H9 (cell line): ENCODE measurements at regions not wholly inside any gene's neighbourhood (a gene's known extent, or its start where the extent isn't known, plus 50 kb on each side); places are given as distances from the start of the nearest gene placed in this dataset.

Experiments used
- DNase-seq: peaks from one replicate; pipeline ENCODE4 v3.0.0-alpha.2; 2017
- H2AFZ ChIP-seq: one replicate; pipeline ENCODE4 v1.6.1; 2013; ENCODE audit warnings: mild to moderate bottlenecking, low read length, control low read depth, moderate library complexity
- H2AK5ac ChIP-seq: 2 replicates; pipeline ENCODE4 v1.6.1; 2013; ENCODE audit warnings: low read length, control low read depth, mixed read lengths; ENCODE audit not compliant: insufficient read length
- H2BK120ac ChIP-seq: one replicate; pipeline ENCODE4 v1.6.1; 2013; ENCODE audit warnings: low read depth, mild to moderate bottlenecking, low read length, control low read depth, inconsistent platforms; ENCODE audit not compliant: poor library complexity, severe bottlenecking
- H2BK12ac ChIP-seq: 2 replicates; pipeline ENCODE4 v1.6.1; 2013; ENCODE audit warnings: low read length, control low read depth, mixed read lengths, low read depth; ENCODE audit not compliant: insufficient read length
- H2BK15ac ChIP-seq: 2 replicates; pipeline ENCODE4 v1.6.1; 2013; ENCODE audit warnings: low read depth, low read length, control low read depth
- H2BK20ac ChIP-seq: one replicate; pipeline ENCODE4 v1.6.1; 2013; ENCODE audit warnings: low read depth, mild to moderate bottlenecking, low read length, control low read depth, inconsistent platforms; ENCODE audit not compliant: poor library complexity, severe bottlenecking
- H2BK5ac ChIP-seq: 2 replicates; pipeline ENCODE4 v1.6.1; 2013; ENCODE audit warnings: low read length, control low read depth, mixed read lengths; ENCODE audit not compliant: insufficient read length
- H3K14ac ChIP-seq: 2 replicates; pipeline ENCODE4 v1.6.1; 2013; ENCODE audit warnings: low read length, control low read depth; ENCODE audit not compliant: insufficient read depth
- H3K18ac ChIP-seq: 2 replicates; pipeline ENCODE4 v1.6.1; 2013; ENCODE audit warnings: low read depth, mild to moderate bottlenecking, mixed read lengths, low read length, control low read depth; ENCODE audit not compliant: insufficient read length
- H3K23ac ChIP-seq: 2 replicates; pipeline ENCODE4 v1.6.1; 2013; ENCODE audit warnings: low read length, control low read depth, mixed read lengths, low read depth; ENCODE audit not compliant: insufficient read length
- H3K23me2 ChIP-seq: 2 replicates; pipeline ENCODE4 v1.6.1; 2013; ENCODE audit warnings: low read depth, mild to moderate bottlenecking, mixed read lengths, low read length, control low read depth; ENCODE audit not compliant: insufficient read length, poor library complexity, severe bottlenecking
- H3K27ac ChIP-seq: 2 replicates; pipeline ENCODE4 v1.5.1; 2013; ENCODE audit warnings: low read length, control low read depth, mixed read lengths, low read depth; ENCODE audit not compliant: insufficient read length
- H3K27me3 ChIP-seq: 2 replicates; pipeline ENCODE4 v1.6.1; 2013; ENCODE audit warnings: low read length, control low read depth, inconsistent platforms; ENCODE audit not compliant: insufficient read depth
- H3K4ac ChIP-seq: 2 replicates; pipeline ENCODE4 v1.6.1; 2013; ENCODE audit warnings: low read depth, mild to moderate bottlenecking, control low read depth, inconsistent platforms, low read length, moderate library complexity
- H3K4me1 ChIP-seq: 2 replicates; pipeline ENCODE4 v1.6.1; 2013; ENCODE audit warnings: low read length, control low read depth, inconsistent platforms; ENCODE audit not compliant: insufficient read depth
- H3K4me2 ChIP-seq: 2 replicates; pipeline ENCODE4 v1.6.1; 2013; ENCODE audit warnings: low read length, control low read depth, mixed read lengths; ENCODE audit not compliant: insufficient read length, insufficient read depth
- H3K56ac ChIP-seq: 2 replicates; pipeline ENCODE4 v1.6.1; 2013; ENCODE audit warnings: low read depth, mild to moderate bottlenecking, mixed read lengths, low read length, control low read depth; ENCODE audit not compliant: insufficient read length
- H3K79me1 ChIP-seq: 2 replicates; pipeline ENCODE4 v1.6.1; 2013; ENCODE audit warnings: low read depth, mild to moderate bottlenecking, moderate library complexity, low read length, control low read depth, inconsistent platforms; ENCODE audit not compliant: insufficient read depth, poor library complexity, severe bottlenecking
- H3K79me2 ChIP-seq: 2 replicates; pipeline ENCODE4 v1.6.1; 2013; ENCODE audit warnings: low read length, control low read depth, inconsistent platforms; ENCODE audit not compliant: insufficient read depth
- H3K9ac ChIP-seq: 2 replicates; pipeline ENCODE4 v1.6.1; 2013; ENCODE audit warnings: low read length, control low read depth, mixed read lengths; ENCODE audit not compliant: insufficient read length; ENCODE audit errors: extremely low read depth
- H3K9me3 ChIP-seq: one replicate; pipeline ENCODE4 v1.6.1; 2013; ENCODE audit warnings: low read depth, low read length, inconsistent platforms; ENCODE audit not compliant: control insufficient read depth
- H3T11ph ChIP-seq: one replicate; pipeline ENCODE4 v1.6.1; 2013; ENCODE audit warnings: mild to moderate bottlenecking, low read length, control low read depth, inconsistent platforms
- H4K20me1 ChIP-seq: one replicate; pipeline ENCODE4 v1.6.1; 2013; ENCODE audit not compliant: control insufficient read depth, insufficient read length, insufficient read depth
- H4K5ac ChIP-seq: 2 replicates; pipeline ENCODE4 v1.6.1; 2013; ENCODE audit warnings: low read depth, mild to moderate bottlenecking, mixed read lengths, low read length, control low read depth; ENCODE audit not compliant: insufficient read length
- H4K8ac ChIP-seq: replicated peaks from 2 replicates; pipeline ENCODE4 v1.6.1; 2013; ENCODE audit warnings: low read length, control low read depth, mixed read lengths, low read depth; ENCODE audit not compliant: insufficient read length
- H4K91ac ChIP-seq: 2 replicates; pipeline ENCODE4 v1.6.1; 2013; ENCODE audit warnings: low read depth, mild to moderate bottlenecking, moderate library complexity, mixed read lengths, low read length, control low read depth; ENCODE audit not compliant: insufficient read length
- H3K27ac Mint-ChIP-seq, 3 experiments: 2 replicates in 2 of 3; 3 replicates in 1 of 3; pipeline ENCODE4 v1.8.0; 2020 to 2021; ENCODE audit warnings: mixed read lengths in 3 of 3, mild to moderate bottlenecking in 1 of 3, moderate library complexity in 1 of 3
- H3K27me3 Mint-ChIP-seq: 2 replicates; pipeline ENCODE4 v1.8.0; 2021; ENCODE audit warnings: low read depth, mild to moderate bottlenecking, moderate library complexity, mixed read lengths
- H3K36me3 Mint-ChIP-seq, 3 experiments: 2 replicates in 2 of 3; 3 replicates in 1 of 3; pipeline ENCODE4 v1.8.0; 2020 to 2021; ENCODE audit warnings: low read depth in 3 of 3, mixed read lengths in 3 of 3; ENCODE audit not compliant: insufficient read depth in 1 of 3
- H3K4me1 Mint-ChIP-seq, 2 experiments: 2 replicates each; pipeline ENCODE4 v1.8.0; 2020; ENCODE audit warnings: mixed read lengths in 2 of 2
- H3K4me3 Mint-ChIP-seq, 2 experiments: 2 replicates in 1 of 2; 3 replicates in 1 of 2; pipeline ENCODE4 v1.8.0; 2020 to 2021; ENCODE audit warnings: mild to moderate bottlenecking in 2 of 2, mixed read lengths in 2 of 2, moderate library complexity in 1 of 2
- H3K9me3 Mint-ChIP-seq, 2 experiments: 2 replicates in 1 of 2; 3 replicates in 1 of 2; pipeline ENCODE4 v1.8.0; 2020; ENCODE audit warnings: mild to moderate bottlenecking in 2 of 2, mixed read lengths in 2 of 2, moderate library complexity in 1 of 2
- CTCF ChIP-seq: fragments of 200-600 bp; sonication (generic); conservative IDR thresholded peaks from 3 replicates; pipeline ENCODE4 v1.8.0; 2021; ENCODE audit warnings: antibody characterized with exemption, mild to moderate bottlenecking
- WGBS: extraction: QIAGEN DNeasy Blood & Tissue Kit; methylation state at CpG from one replicate; pipeline ENCODE4 v1.1.7; 2013; ENCODE audit warnings: missing lambda C conversion rate, low lambda C conversion rate, mixed read lengths; ENCODE audit not compliant: insufficient read length; ENCODE audit errors: extremely low coverage; 5-methylcytosine and 5-hydroxymethylcytosine counted together

- H3K4ac ChIP-seq: no peak overlapping the region
- H4K5ac ChIP-seq: no peak overlapping the region
- no peaks in the 10 kb centered on the region for H3K27me3 ChIP-seq
- H3K9me3 ChIP-seq: no peaks in the 10 kb centered on the region
- no peaks in the 10 kb centered on the region; a peak in 1 of 5 replicates for H3K9me3 Mint-ChIP-seq
- no peak overlapping the region for H3K27ac ChIP-seq
- H3T11ph ChIP-seq: no peak overlapping the region
- H3K4me3 Mint-ChIP-seq: no peak overlapping the region
- no peak overlapping the region for H4K8ac ChIP-seq
- DNase-seq: no peak
- no CpG with 5 or more reads among the region's 4 CpGs for WGBS
- no peak overlapping the region for H3K9ac ChIP-seq
- H3K79me2 ChIP-seq: no peaks in the 10 kb centered on the region
- peaks cover 2% of the 10 kb centered on the region; the same call in 1 of the 2 replicates for H3K4me1 ChIP-seq
- no peak overlapping the region for H3K23ac ChIP-seq
- no peak overlapping the region for H2BK5ac ChIP-seq
- no peak overlapping the region for H2AFZ ChIP-seq
- H3K23me2 ChIP-seq: no peaks in the 10 kb centered on the region
- H3K18ac ChIP-seq: no peak overlapping the region
- no peak for TF ChIP-seq CTCF
- no peak overlapping the region for H2BK12ac ChIP-seq
- H3K14ac ChIP-seq: no peak overlapping the region
- H3K56ac ChIP-seq: no peak overlapping the region
- no peak overlapping the region for H3K27ac Mint-ChIP-seq
- H2BK120ac ChIP-seq: no peak overlapping the region
- H2AK5ac ChIP-seq: no peak overlapping the region
- H3K4me1 Mint-ChIP-seq: peaks cover 46 to 53% of the 10 kb centered on the region in 2 experiments
- no peaks in the 10 kb centered on the region for H4K20me1 ChIP-seq
- H3K36me3 Mint-ChIP-seq: no peaks in the 10 kb centered on the region; a peak in 1 of 7 replicates
- H3K27me3 Mint-ChIP-seq: no peaks in the 10 kb centered on the region
- H4K91ac ChIP-seq: no peak overlapping the region
- H3K4me2 ChIP-seq: no peak overlapping the region
- no peak overlapping the region for H2BK20ac ChIP-seq
- no peak overlapping the region for H2BK15ac ChIP-seq
- no peaks in the 10 kb centered on the region for H3K79me1 ChIP-seq
Measured at GRCh38 chr11:13105237-13105844, 96.2 kb downstream of the RASSF10 start.
